ENCODE measurements at regions not wholly inside any gene's neighbourhood (a gene's known extent, or its start where the extent isn't known, plus 50 kb on each side); places are given as distances from the start of the nearest gene placed in this dataset.
"Not testable (repeated sequence)": the region's sequence is repeated elsewhere in the genome, so short reads cannot be mapped to it uniquely, and the experiment has no call there.

DNA sequence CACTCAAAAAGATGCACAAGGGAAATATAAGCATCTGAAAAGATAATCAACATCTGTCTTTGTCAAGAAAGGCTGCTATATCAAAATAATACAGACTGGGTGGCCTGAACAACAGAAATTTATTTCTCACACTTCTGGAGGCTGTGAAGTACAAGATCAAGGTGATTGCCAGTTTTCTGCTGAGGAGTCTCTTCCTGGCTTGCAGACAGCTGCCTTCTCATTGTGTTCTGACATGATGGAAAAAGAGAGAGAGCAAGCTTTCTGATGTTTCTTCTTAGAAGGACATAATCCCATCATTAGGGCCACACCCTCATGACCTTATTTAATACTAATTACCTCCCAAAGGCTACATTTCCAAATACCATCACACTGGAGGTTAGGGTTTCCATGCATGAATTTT is 1573.3 kb downstream of the SI start:
- H3K4me1 ChIP-seq (ENCODE audit: control insufficient read depth in 2 of 2, insufficient read depth in 2 of 2, low read length in 1 of 2): no peaks in the 10 kb centered on the region
- no peaks in the 10 kb centered on the region for H3K36me3 ChIP-seq (ENCODE audit: control insufficient read depth in 2 of 2, insufficient read depth in 2 of 2, low read length in 1 of 2)
- H3K27me3 ChIP-seq (ENCODE audit: control insufficient read depth in 1 of 2, insufficient read depth in 2 of 2, low read length in 2 of 2): no peaks in the 10 kb centered on the region
- no peaks in the 10 kb centered on the region for H3K9me3 ChIP-seq (ENCODE audit: control insufficient read depth in 2 of 2, insufficient read depth in 1 of 2, low read depth in 1 of 2, low read length in 1 of 2)
- H3K4me3 ChIP-seq (ENCODE audit: low read depth in 1 of 2, low read length in 2 of 2): no peak overlapping the region
- H3K27ac ChIP-seq (ENCODE audit: low read depth in 2 of 2, low read length in 1 of 2): no peak overlapping the region

DNA sequence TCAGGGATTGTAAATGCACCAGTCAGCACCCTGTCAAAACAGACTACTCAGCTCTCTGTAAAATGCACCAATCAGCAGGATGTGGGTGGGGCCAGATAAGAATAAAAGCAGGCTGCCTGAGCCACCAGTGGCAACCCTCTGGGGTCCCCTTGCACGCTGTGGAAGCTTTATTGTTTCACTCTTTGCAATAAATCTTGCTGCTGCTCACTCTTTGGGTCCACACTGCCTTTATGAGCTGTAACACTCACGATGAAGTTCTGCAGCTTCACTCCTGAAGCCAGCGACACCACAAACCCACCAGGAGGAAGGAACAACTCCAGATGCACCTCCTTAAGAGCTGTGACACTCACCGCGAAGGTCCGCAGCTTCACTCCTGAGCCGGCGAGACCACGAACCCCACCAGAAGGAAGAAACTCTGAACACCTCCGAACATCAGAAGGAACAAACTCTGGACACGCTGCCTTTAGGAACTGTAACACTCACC is 1578.5 kb downstream of the SI start:
- not testable (repeated sequence) for H3K4me1 ChIP-seq (ENCODE audit: control insufficient read depth in 2 of 2, insufficient read depth in 2 of 2, low read length in 1 of 2); H3K27me3 ChIP-seq (ENCODE audit: control insufficient read depth in 1 of 2, insufficient read depth in 2 of 2, low read length in 2 of 2); H3K4me3 ChIP-seq (ENCODE audit: low read depth in 1 of 2, low read length in 2 of 2); H3K27ac ChIP-seq (ENCODE audit: low read depth in 2 of 2, low read length in 1 of 2); H3K9me3 ChIP-seq (ENCODE audit: control insufficient read depth in 2 of 2, insufficient read depth in 1 of 2, low read depth in 1 of 2, low read length in 1 of 2); H3K36me3 ChIP-seq (ENCODE audit: control insufficient read depth in 2 of 2, insufficient read depth in 2 of 2, low read length in 1 of 2)
- 83 to 90% methylated on average over 11 of the region's 11 CpGs for WGBS, 2 donors

DNA sequence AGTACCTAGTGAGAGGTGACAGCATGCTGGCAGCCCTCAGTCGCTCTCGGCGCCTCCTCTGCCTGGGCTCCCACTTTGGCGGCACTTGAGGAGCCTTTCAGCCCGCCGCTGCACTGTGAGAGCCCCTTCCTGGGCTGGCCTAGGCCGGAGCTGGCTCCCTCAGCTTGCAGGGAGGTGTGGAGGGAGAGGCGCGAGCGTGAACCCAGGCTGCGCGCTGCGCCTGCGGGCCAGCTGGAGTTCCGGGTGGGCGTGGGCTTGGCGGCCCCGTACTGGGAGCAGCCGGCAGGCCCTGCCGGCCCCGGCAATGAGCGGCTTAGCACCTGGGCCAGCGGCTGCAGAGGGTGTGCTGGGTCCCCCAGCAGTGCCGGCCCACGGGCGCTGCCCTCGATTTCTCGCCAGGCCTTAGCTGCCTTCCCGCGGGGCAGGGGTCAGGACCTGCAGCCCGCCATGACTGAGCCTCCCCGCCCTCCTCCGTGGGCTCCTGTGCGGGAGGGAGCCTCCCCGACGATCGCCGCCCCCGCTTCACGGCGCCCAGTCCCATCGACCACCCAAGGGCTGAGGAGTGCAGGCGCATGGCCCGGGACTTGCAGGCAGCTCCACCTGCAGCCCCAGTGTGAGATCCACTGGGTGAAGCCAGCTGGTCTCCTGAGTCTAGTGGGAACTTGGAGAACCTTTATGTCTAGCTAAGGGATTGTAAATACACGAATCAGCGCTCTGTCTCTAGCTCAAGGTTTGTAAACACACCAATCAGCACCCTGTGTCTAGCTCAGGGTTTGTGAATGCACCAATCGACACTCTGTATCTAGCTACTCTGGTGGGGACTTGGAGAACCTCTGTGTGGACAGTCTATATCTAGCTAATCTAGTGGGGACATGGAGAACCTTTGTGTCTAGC is 1579.2 kb downstream of the SI start:
- H3K9me3 ChIP-seq (ENCODE audit: control insufficient read depth in 2 of 2, insufficient read depth in 1 of 2, low read depth in 1 of 2, low read length in 1 of 2); H3K27ac ChIP-seq (ENCODE audit: low read depth in 2 of 2, low read length in 1 of 2); H3K4me1 ChIP-seq (ENCODE audit: control insufficient read depth in 2 of 2, insufficient read depth in 2 of 2, low read length in 1 of 2); H3K36me3 ChIP-seq (ENCODE audit: control insufficient read depth in 2 of 2, insufficient read depth in 2 of 2, low read length in 1 of 2); H3K4me3 ChIP-seq (ENCODE audit: low read depth in 1 of 2, low read length in 2 of 2); H3K27me3 ChIP-seq (ENCODE audit: control insufficient read depth in 1 of 2, insufficient read depth in 2 of 2, low read length in 2 of 2): not testable (repeated sequence)
- WGBS, 2 donors: 93 to 94% methylated on average over 44 to 47 of the region's 47 CpGs

DNA sequence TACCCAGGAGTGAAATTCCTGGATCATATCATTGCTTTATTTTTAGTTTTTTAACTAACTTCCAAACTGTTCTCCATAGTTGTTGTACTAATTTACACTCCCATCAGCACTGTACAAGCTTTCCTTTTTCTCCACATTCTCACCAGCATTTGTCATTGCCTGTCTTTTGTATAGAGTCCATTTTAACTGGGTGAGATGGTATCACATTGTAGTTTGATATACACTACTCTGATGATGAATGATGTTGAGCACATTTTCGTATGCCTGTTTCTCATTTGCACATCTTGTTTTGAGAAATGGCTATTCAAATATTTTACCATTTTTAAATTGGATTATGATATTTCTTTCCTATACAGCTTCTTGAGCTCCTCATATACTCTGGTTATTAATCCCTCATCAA is 1586.6 kb downstream of the SI start:
- 32 to 48% methylated on average over 1 of the region's 1 CpG for WGBS, 2 donors
- no peak overlapping the region for H3K27ac ChIP-seq (ENCODE audit: low read depth in 2 of 2, low read length in 1 of 2)
- no peaks in the 10 kb centered on the region for H3K27me3 ChIP-seq (ENCODE audit: control insufficient read depth in 1 of 2, insufficient read depth in 2 of 2, low read length in 2 of 2)
- H3K4me1 ChIP-seq (ENCODE audit: control insufficient read depth in 2 of 2, insufficient read depth in 2 of 2, low read length in 1 of 2): no peaks in the 10 kb centered on the region
- H3K4me3 ChIP-seq (ENCODE audit: low read depth in 1 of 2, low read length in 2 of 2): no peak overlapping the region
- no peaks in the 10 kb centered on the region for H3K36me3 ChIP-seq (ENCODE audit: control insufficient read depth in 2 of 2, insufficient read depth in 2 of 2, low read length in 1 of 2)
- peaks cover 5 to 6% of the 10 kb centered on the region in 2 donors for H3K9me3 ChIP-seq (ENCODE audit: control insufficient read depth in 2 of 2, insufficient read depth in 1 of 2, low read depth in 1 of 2, low read length in 1 of 2)

DNA sequence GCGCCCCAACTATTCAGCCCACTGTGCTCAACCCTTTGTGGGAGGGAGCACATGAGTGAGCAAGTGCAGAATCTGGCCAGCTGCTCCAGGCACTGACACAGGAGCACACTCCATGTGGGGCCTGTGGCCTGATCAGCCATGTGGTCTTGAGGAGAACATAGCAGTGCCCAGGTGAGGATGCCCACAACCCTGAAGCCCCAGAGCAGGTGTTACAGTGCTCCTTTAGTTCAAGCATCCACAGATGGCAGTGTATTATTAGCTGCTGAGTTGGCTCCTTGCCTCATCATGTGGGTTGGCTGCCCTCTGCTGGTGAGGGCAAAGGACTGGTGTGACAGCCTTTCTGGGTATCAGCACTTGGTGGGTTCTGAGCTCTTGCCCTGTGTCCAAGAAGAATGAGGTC is 1588.2 kb downstream of the SI start:
- Histone ChIP-seq H3K9me3 (ENCODE audit: control insufficient read depth in 2 of 2, insufficient read depth in 1 of 2, low read depth in 1 of 2, low read length in 1 of 2) (peaks cover 5 to 6% of the 10 kb centered on the region in 2 donors), H3K4me1 (ENCODE audit: control insufficient read depth in 2 of 2, insufficient read depth in 2 of 2, low read length in 1 of 2) (no peaks in the 10 kb centered on the region), H3K27ac (ENCODE audit: low read depth in 2 of 2, low read length in 1 of 2) (no peak overlapping the region), H3K27me3 (ENCODE audit: control insufficient read depth in 1 of 2, insufficient read depth in 2 of 2, low read length in 2 of 2) (no peaks in the 10 kb centered on the region), H3K4me3 (ENCODE audit: low read depth in 1 of 2, low read length in 2 of 2) (no peak overlapping the region), H3K36me3 (ENCODE audit: control insufficient read depth in 2 of 2, insufficient read depth in 2 of 2, low read length in 1 of 2) (no peaks in the 10 kb centered on the region)
- 92 to 95% methylated on average over 1 of the region's 1 CpG for WGBS, 2 donors

DNA sequence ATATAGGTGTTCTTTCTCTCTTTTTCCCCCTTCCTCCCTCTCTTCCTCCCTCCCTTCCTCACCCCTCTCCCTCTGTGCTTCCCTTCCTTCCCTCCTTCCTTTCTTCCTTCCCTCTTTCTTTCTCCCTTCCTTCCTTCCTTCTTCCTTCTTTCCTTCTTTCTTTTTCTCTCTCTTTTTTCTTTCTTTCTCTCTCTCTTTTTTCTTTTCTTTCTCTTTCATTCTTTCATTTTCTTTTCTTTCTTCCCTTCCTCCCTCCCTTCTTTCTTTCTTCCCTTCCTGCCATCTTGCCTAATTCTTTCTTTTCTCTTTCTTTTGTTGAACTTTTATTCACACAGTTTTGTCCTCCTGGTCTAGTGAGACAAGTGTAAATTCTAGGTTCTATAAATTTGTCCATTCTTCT is 1595.6 kb downstream of the SI start:
- Histone ChIP-seq H3K4me1 (ENCODE audit: control insufficient read depth in 2 of 2, insufficient read depth in 2 of 2, low read length in 1 of 2) (no peaks in the 10 kb centered on the region), H3K9me3 (ENCODE audit: control insufficient read depth in 2 of 2, insufficient read depth in 1 of 2, low read depth in 1 of 2, low read length in 1 of 2) (no peaks in the 10 kb centered on the region), H3K36me3 (ENCODE audit: control insufficient read depth in 2 of 2, insufficient read depth in 2 of 2, low read length in 1 of 2) (no peaks in the 10 kb centered on the region), H3K4me3 (ENCODE audit: low read depth in 1 of 2, low read length in 2 of 2) (no peak overlapping the region), H3K27ac (ENCODE audit: low read depth in 2 of 2, low read length in 1 of 2) (no peak overlapping the region), H3K27me3 (ENCODE audit: control insufficient read depth in 1 of 2, insufficient read depth in 2 of 2, low read length in 2 of 2) (no peaks in the 10 kb centered on the region)

DNA sequence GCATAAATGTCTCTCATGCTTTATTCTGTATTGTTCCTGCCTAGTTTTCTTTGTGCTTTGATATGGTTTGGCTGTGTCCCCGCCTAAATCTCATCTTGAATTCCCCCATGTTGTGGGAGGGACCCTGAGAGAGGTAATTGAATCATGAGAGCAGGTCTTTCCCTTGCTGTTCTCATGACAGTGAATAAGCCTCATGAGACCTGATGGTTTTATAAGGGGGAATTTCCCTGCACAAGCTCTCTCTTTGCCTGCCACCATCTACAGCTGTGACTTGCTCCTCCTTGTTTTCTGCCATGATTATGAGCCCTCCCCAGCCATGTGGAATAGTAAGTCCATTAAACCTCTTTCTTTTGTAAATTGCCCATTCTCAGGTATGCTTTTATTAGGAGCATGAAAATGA is 1596.6 kb downstream of the SI start:
- 35 to 42% methylated on average over 1 of the region's 1 CpG for WGBS, 2 donors
- Histone ChIP-seq H3K9me3 (ENCODE audit: control insufficient read depth in 2 of 2, insufficient read depth in 1 of 2, low read depth in 1 of 2, low read length in 1 of 2) (no peaks in the 10 kb centered on the region), H3K36me3 (ENCODE audit: control insufficient read depth in 2 of 2, insufficient read depth in 2 of 2, low read length in 1 of 2) (no peaks in the 10 kb centered on the region), H3K27me3 (ENCODE audit: control insufficient read depth in 1 of 2, insufficient read depth in 2 of 2, low read length in 2 of 2) (no peaks in the 10 kb centered on the region), H3K4me1 (ENCODE audit: control insufficient read depth in 2 of 2, insufficient read depth in 2 of 2, low read length in 1 of 2) (no peaks in the 10 kb centered on the region), H3K4me3 (ENCODE audit: low read depth in 1 of 2, low read length in 2 of 2) (no peak overlapping the region), H3K27ac (ENCODE audit: low read depth in 2 of 2, low read length in 1 of 2) (no peak overlapping the region)

DNA sequence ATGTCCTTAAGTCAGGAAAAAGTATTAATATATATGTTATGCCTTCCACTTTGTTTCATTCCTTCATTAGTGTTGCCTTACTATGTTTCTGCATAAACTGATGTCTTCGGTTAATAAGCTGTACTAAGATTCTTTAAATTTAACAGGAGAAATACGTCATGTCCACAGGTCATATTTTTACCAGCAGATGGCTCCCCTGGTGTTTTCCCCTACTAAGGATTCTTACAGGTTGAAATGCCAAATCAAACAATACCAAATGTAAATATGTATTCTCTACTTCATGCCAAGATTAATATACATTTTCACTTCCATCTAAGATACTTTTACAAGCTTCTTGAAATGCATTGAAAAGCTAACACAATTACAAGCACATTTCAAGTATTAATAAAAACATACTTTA is 1602.1 kb downstream of the SI start:
- no peaks in the 10 kb centered on the region for H3K9me3 ChIP-seq (ENCODE audit: control insufficient read depth in 2 of 2, insufficient read depth in 1 of 2, low read depth in 1 of 2, low read length in 1 of 2)
- 37 to 47% methylated on average over 2 of the region's 2 CpGs for WGBS, 2 donors
- H3K4me3 ChIP-seq (ENCODE audit: low read depth in 1 of 2, low read length in 2 of 2): no peak overlapping the region

DNA sequence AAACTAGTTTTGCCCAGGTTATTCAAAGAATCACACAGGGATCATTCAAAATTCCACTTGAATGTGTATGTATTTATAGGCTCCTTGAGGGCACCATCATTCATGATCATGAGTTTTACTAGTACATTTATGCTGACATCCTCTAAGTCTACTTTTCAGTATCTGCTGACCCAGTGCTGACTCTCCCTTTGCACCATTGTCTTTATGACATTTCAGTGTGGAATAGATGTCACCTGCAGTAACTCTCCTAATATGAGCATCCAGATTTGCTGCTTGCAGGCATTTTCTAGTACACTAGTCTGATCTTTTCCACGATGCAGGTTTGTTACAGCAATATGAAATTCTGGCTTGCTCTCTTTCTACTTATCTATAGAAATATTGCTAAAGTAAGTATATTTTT is 1603.5 kb downstream of the SI start:
- H3K36me3 ChIP-seq (ENCODE audit: control insufficient read depth in 2 of 2, insufficient read depth in 2 of 2, low read length in 1 of 2): no peaks in the 10 kb centered on the region
- 35 to 83% methylated on average over 1 of the region's 1 CpG for WGBS, 2 donors
- H3K4me3 ChIP-seq (ENCODE audit: low read depth in 1 of 2, low read length in 2 of 2): no peak overlapping the region
- H3K27me3 ChIP-seq (ENCODE audit: control insufficient read depth in 1 of 2, insufficient read depth in 2 of 2, low read length in 2 of 2): no peaks in the 10 kb centered on the region
- H3K9me3 ChIP-seq (ENCODE audit: control insufficient read depth in 2 of 2, insufficient read depth in 1 of 2, low read depth in 1 of 2, low read length in 1 of 2): no peaks in the 10 kb centered on the region
- H3K4me1 ChIP-seq (ENCODE audit: control insufficient read depth in 2 of 2, insufficient read depth in 2 of 2, low read length in 1 of 2): no peaks in the 10 kb centered on the region
- H3K27ac ChIP-seq (ENCODE audit: low read depth in 2 of 2, low read length in 1 of 2): no peak overlapping the region

More for the DNA sequence above, 1602.1 kb downstream of the SI start:
- Histone ChIP-seq H3K27ac (ENCODE audit: low read depth in 2 of 2, low read length in 1 of 2) (no peak overlapping the region), H3K27me3 (ENCODE audit: control insufficient read depth in 1 of 2, insufficient read depth in 2 of 2, low read length in 2 of 2) (no peaks in the 10 kb centered on the region), H3K4me1 (ENCODE audit: control insufficient read depth in 2 of 2, insufficient read depth in 2 of 2, low read length in 1 of 2) (no peaks in the 10 kb centered on the region), H3K36me3 (ENCODE audit: control insufficient read depth in 2 of 2, insufficient read depth in 2 of 2, low read length in 1 of 2) (no peaks in the 10 kb centered on the region)
